ENCODE measurements at regions not wholly inside any gene's neighbourhood (a gene's known extent, or its start where the extent isn't known, plus 50 kb on each side); places are given as distances from the start of the nearest gene placed in this dataset.

- no peak for DNase-seq
- Histone ChIP-seq H3K4me1 (ENCODE audit: control insufficient read depth, insufficient read depth, low read length) (no peaks in the 10 kb centered on the region), H3K36me3 (ENCODE audit: control insufficient read depth, insufficient read depth, low read length) (no peaks in the 10 kb centered on the region), H3K9me3 (ENCODE audit: control insufficient read depth, low read length) (no peaks in the 10 kb centered on the region), H3K27me3 (ENCODE audit: control insufficient read depth, insufficient read depth, low read length, poor library complexity, severe bottlenecking) (peaks cover 5% of the 10 kb centered on the region), H3K27ac (ENCODE audit: low read depth, low read length) (no peak overlapping the region), H3K9ac (ENCODE audit: extremely low read depth, low read length, poor library complexity, severe bottlenecking) (no peak overlapping the region), H3K4me3 (ENCODE audit: low read length) (no peak overlapping the region)
- Mint-ChIP-seq H3K27me3 (ENCODE audit: insufficient read depth) (peaks cover 13% of the 10 kb centered on the region), H3K4me1 (no peaks in the 10 kb centered on the region), H3K36me3 (ENCODE audit: low read depth) (no peaks in the 10 kb centered on the region), H3K4me3 (no peak overlapping the region), H3K9me3 (no peaks in the 10 kb centered on the region), H3K27ac (no peak overlapping the region)
- 85 to 100% methylated on average over 1 to 4 of the region's 4 CpGs for WGBS, 2 experiments (ENCODE audit: insufficient coverage in 1 of 2, insufficient read length in 1 of 2)
- no peak for TF ChIP-seq CTCF (conservative IDR thresholded peaks at IDR 0.05)
Observed at GRCh38 chr9:34783951-34784487, 74.1 kb upstream of the CCL21 start.

GRCh38 chr9:34782372-34782771, 72.4 kb upstream of the CCL21 start:
- no peak overlapping the region for H3K4me3 ChIP-seq (ENCODE audit: low read length)
- Mint-ChIP-seq H3K36me3 (ENCODE audit: low read depth) (no peaks in the 10 kb centered on the region), H3K4me3 (no peak overlapping the region), H3K27me3 (ENCODE audit: insufficient read depth) (peaks cover 17% of the 10 kb centered on the region), H3K9me3 (no peaks in the 10 kb centered on the region), H3K4me1 (no peaks in the 10 kb centered on the region), H3K27ac (no peak overlapping the region)
- H3K27ac ChIP-seq (ENCODE audit: low read depth, low read length): no peak overlapping the region
- no peak overlapping the region for H3K9ac ChIP-seq (ENCODE audit: extremely low read depth, low read length, poor library complexity, severe bottlenecking)
- no peaks in the 10 kb centered on the region for H3K9me3 ChIP-seq (ENCODE audit: control insufficient read depth, low read length)
- H3K4me1 ChIP-seq (ENCODE audit: control insufficient read depth, insufficient read depth, low read length): no peaks in the 10 kb centered on the region
- no peaks in the 10 kb centered on the region for H3K36me3 ChIP-seq (ENCODE audit: control insufficient read depth, insufficient read depth, low read length)
- peaks cover 14% of the 10 kb centered on the region for H3K27me3 ChIP-seq (ENCODE audit: control insufficient read depth, insufficient read depth, low read length, poor library complexity, severe bottlenecking)
- 97 to 100% methylated on average over 1 to 2 of the region's 2 CpGs for WGBS, 2 experiments (ENCODE audit: insufficient coverage in 1 of 2, insufficient read length in 1 of 2)
- DNase-seq: no peak
- TF ChIP-seq CTCF (conservative IDR thresholded peaks at IDR 0.05): no peak

GRCh38 chr9:34777666-34778065, 67.7 kb upstream of the CCL21 start:
- Mint-ChIP-seq H3K4me1 (no peaks in the 10 kb centered on the region), H3K36me3 (ENCODE audit: low read depth) (no peaks in the 10 kb centered on the region), H3K4me3 (no peak overlapping the region), H3K27me3 (ENCODE audit: insufficient read depth) (peaks cover 32% of the 10 kb centered on the region), H3K27ac (no peak overlapping the region), H3K9me3 (no peaks in the 10 kb centered on the region)
- 89 to 100% methylated on average over 1 to 2 of the region's 2 CpGs for WGBS, 2 experiments (ENCODE audit: insufficient coverage in 1 of 2, insufficient read length in 1 of 2)
- DNase-seq: no peak
- H3K4me3 ChIP-seq (ENCODE audit: low read length): no peak overlapping the region
- no peaks in the 10 kb centered on the region for H3K36me3 ChIP-seq (ENCODE audit: control insufficient read depth, insufficient read depth, low read length)
- no peaks in the 10 kb centered on the region for H3K9me3 ChIP-seq (ENCODE audit: control insufficient read depth, low read length)
- H3K9ac ChIP-seq (ENCODE audit: extremely low read depth, low read length, poor library complexity, severe bottlenecking): no peak overlapping the region
- TF ChIP-seq CTCF (conservative IDR thresholded peaks at IDR 0.05): no peak
- peaks cover 14% of the 10 kb centered on the region for H3K27me3 ChIP-seq (ENCODE audit: control insufficient read depth, insufficient read depth, low read length, poor library complexity, severe bottlenecking)
- no peak overlapping the region for H3K27ac ChIP-seq (ENCODE audit: low read depth, low read length)
- no peaks in the 10 kb centered on the region for H3K4me1 ChIP-seq (ENCODE audit: control insufficient read depth, insufficient read depth, low read length)
